Nucleus accumbens (tissue), 56 donors: ENCODE measurements at regions not wholly inside any gene's neighbourhood (a gene's known extent, or its start where the extent isn't known, plus 50 kb on each side); places are given as distances from the start of the nearest gene placed in this dataset.
"Not testable (repeated sequence)": the region's sequence is repeated elsewhere in the genome, so short reads cannot be mapped to it uniquely, and the experiment has no call there.

ENCODE experiments used
- DNase-seq, 56 donors: peaks; one replicate each; lab custom pipeline; 2025; lab: John Stamatoyannopoulos, UW

GRCh38 chr10:33719005-33719703 is 384.7 kb upstream of the NRP1 start:
- DNase-seq: no peak

DNA sequence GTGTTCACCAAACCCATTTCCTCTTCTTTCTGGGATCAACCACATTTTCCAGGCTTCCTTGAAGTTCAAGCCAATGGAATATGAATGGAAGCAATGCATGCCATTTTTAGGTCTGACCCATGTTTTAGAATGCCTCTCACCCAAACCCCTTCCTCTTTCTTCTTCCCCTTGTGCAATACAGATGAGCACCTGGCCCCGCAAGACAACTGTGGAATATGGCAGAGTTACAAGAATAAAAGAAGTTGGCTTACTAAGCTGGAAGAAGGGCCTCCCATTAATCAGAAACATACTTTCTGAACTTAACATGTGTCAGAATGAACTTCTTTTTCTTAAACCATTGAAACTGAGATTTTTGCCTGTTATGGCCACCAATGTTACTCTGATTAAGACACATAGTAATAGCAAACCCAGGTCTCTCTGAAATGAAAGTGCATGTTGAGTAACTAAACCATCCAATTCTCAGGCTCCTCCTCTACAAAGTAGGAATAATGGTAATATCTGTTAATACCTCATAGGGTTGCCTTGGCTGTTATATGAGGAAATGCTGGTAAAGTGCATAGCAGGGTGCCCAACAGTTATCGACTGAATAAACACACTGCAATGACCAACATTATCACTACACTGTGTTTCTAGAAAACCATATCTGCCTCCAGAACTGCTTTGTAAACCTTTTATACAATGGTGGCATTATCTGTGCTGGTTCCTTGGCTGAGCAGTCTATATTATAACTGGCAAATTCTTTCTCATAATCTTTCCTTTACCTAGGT is 382.2 kb upstream of the NRP1 start:
- DNase-seq: no peak

- no peak for DNase-seq
Measured at GRCh38 chr10:33715303-33715975, 381.0 kb upstream of the NRP1 start.

GRCh38 chr10:33712825-33713224 is 378.4 kb upstream of the NRP1 start:
- no peak for DNase-seq

DNA sequence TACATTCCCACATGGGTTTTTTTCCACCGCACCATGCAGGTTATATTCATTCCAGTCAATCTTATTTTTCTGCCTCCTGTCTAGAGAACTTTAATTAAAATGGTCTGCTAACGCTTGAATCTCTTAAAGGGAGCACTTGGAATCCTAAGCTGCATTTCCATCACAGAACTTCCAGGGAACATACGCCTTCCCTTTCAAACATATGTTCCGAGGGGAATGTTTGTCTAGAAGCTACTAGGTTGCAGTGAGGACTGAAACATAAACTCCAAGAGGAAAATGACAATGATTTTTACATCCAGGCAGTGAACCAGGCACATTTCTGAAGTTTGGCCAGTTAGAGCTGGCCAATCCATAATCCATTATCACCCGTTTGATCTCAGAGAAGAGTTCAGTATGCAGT is 375.5 kb upstream of the NRP1 start:
- no peak for DNase-seq

DNA sequence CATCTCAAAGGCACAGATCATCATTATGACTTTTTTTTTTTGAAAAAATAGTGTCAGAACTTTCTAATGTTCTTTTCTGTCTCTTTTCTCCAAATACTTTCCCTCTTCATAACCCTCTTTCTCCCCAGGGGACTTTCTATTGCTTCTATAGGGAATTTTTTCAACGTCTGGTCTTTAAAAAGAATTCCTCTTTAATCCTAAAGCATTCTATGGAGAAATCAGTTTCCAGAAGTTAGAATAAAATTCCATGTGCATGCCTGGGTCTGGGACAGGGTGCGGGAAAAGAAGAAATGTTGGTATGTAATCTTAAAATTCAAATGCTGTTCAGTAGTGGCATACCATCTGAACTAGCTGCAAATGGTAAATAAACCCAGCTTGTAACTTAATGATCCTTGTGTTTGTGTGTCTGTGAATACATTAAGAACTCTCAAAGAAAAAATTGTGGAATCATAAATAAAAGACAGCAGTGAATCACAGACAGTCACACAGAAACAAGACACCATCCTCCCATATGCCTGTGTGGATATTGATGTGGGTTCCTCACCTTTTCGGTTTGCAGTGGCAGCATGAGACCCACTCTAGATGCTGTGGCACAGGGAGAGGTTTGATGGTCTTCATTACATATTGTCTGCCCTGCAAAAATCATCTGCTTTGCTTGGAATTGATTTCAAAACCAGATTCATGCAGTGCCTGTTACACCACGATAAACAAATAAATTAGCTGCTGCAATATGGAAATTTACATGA is 374.7 kb upstream of the NRP1 start:
- DNase-seq: no peak

GRCh38 chr10:33708561-33708960 is 374.1 kb upstream of the NRP1 start:
- DNase-seq: no peak

GRCh38 chr10:33706746-33707145 is 372.3 kb upstream of the NRP1 start:
- DNase-seq: no peak

- no peak for DNase-seq
Measured at GRCh38 chr10:33706191-33706590, 371.7 kb upstream of the NRP1 start.

DNA sequence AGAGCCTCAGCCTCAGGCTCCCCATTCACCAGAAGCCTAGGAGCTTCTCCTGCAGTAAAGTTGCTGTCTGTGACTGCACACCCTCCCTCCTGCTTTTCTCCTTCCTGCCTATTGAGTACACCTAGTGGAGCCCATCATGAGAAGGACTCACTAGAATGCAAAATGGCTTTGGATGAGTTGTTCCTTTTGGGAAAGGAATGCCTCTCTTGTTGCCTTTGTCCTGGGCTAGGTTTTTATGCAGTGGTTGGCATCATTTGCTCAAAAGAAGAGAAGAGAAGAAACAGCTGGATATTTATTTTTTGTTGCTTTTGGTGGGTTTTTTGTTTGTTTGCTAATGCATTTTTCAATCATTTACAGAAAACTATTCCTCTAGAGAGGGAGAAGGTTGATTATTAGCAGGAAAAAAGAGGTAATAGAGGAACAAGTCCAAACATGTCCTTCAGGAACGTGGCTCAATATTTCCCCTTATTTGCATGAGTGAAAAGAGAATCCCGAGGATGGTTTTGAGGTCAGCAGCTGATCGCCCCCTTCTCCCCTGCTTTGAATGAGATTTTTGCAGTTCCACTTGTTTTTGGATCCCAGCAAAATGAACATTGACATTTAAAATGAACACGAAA is 369.9 kb upstream of the NRP1 start:
- no peak for DNase-seq

DNA sequence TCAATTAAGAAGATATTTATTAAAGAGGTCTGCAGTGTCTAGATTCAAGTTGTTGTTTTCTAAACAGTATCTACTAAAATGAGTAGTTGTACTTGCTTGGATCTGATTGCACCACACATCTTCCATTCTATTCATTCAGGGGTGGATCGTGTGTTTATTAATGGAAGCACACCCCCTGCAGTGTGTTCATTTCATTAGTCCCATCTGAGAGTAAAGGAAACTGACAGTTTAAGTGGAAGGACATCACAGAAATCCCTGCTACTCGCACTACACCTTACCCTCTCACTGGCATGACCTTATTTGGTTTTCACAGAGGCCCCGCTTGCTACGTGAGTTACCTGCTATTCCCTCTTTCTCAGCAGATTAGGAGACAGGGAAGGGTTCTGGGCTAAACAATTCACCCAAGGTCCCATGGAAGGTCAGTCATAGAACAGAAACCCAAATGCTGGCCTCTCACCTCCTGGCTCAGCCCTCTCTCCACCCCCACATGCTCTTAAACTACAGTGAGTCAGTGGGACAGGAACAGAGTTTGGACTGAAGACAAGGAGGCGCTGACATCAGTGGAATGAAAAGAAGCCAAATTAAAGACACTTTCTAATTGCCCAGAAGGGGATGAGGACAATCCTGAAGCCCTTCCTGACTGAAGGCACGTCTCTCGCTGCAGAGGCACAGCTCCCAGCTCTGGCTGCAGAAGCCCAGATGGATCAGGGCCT is 369.2 kb upstream of the NRP1 start:
- no peak for DNase-seq

- DNase-seq: no peak
Measured at GRCh38 chr10:33698033-33698432, 363.6 kb upstream of the NRP1 start.

DNA sequence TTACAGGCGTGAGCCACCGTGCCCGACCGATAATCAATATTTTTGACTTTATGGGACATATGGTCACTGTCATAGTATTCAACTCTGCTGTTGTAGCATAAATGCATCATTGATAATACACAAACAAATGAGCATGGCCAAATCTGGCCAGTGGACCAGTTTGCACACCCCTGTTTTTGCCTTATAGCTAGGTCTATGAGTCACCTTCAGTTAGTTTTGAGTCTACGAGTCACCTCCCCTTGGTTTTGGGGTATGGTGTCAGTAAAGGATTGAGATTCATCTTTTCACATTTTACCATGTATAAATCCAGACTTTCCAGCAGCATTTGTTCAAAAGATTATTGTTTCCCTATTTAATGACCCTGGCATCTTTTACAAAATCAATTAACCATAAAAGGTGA is 362.5 kb upstream of the NRP1 start:
- DNase-seq: no peak

DNA sequence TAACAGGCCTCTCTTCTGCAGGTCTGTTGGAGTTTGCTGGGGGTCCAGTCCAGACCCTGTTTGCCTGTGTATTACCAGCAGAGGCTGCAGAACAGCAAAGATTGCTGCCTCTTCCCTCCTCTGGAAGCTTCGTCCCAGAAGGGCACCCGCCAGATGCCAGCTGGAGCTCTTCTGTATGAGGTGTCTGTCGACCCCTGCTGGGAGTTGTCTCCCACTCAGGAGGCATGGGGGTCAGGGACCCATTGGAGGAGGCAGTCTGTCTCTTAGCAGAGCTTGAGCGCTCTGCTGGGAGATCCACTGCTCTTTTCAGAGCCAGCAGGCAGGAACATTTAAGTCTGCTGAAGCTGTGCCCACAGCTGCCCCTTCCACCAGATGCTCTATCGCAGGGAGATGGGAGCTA is 361.1 kb upstream of the NRP1 start:
- no peak for DNase-seq

DNA sequence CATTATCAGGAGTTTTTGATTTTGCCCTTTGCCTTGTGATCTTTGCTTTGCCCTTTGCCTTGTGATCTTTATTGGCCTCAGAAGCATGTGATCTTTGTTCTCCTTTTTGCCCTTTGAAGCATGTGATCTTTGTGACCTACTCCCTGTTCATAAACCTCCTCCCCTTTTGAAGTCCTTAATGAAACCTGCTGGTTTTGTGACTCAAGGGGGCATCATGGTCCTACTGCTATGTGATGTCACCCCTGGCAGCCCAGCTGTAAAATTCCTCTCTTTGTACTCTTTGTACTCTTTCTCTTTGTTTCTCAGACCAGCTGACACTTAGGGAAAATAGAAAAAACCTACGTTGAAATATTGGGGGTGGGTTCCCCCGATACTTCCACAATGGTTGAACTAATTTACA is 356.1 kb upstream of the NRP1 start:
- not testable (repeated sequence) for DNase-seq

GRCh38 chr10:33688506-33688905 is 354.0 kb upstream of the NRP1 start:
- DNase-seq: no peak

- no peak for DNase-seq
Measured at GRCh38 chr10:33684211-33684611, 349.7 kb upstream of the NRP1 start.

DNA sequence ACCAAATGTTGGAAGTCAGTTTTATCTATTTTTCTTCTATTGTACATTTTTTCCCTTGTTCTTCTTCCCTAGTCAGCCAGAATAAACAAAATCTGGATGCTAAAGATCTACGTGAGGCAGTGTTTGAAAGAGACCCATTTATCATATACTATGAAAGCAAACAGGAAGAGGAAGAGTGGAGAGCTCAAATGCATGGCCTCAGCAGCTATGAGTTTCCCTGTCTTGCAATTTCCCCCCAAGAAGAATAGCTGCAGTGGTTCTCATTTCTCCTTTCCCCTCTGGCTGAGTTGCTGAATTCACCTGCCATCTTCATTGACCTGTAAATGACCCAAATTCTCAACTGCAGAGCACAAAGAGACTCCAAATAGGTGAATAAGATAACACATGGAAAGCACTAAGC is 347.1 kb upstream of the NRP1 start:
- DNase-seq: no peak

DNA sequence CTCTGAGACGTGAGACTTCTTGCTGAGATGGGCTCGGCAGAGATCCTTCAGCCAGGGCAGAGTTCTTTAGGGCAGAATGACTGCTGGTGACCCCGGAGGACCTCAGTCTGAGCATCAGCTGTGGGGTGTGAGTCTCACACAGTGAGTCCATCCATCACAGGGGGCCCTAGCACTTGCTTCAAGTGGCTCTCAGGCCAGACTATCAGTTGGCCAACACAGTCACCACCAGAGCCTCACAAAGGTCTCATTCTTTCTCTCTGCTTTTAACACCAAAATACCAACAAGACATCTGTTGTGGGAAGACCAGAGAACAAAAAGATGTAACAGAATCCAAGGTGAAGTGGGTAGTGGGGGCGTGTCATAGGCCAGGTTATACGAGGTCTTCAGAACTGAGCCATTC is 345.6 kb upstream of the NRP1 start:
- no peak for DNase-seq
